ENCODE measurements at regions not wholly inside any gene's neighbourhood (a gene's known extent, or its start where the extent isn't known, plus 50 kb on each side); places are given as distances from the start of the nearest gene placed in this dataset.

- DNase-seq: no peak
Measured at GRCh38 chr15:73803806-73804205, 50.7 kb upstream of the INSYN1 start.

DNA sequence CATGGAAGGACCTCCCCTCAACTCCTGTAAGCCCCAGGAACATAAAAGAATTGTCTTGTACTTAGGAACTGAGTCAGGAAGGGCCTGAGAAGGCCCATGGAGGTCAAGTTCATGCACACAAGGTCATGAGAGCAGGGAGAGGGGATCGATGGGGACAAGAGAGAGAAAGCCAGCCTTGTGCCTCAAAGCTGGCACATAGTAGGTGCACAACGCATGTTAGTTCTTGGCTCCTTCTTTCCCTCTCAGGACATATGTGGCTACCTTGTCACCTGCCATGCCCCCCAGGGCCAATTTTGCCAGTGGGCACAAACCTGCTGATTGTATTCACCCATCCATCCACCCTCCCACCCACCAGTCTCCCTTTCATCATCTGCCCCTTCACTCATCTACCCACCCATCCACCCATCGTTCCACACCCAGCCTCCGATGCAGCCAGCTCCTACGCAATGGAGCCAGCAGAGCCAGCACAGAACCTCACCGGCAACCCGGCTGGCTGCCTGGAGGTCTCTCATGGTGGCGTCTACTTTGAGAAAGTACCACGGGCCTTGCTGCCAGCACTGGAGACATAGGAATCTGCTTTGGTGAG, 52.4 kb upstream of the INSYN1 start:
- no peak for DNase-seq

DNA sequence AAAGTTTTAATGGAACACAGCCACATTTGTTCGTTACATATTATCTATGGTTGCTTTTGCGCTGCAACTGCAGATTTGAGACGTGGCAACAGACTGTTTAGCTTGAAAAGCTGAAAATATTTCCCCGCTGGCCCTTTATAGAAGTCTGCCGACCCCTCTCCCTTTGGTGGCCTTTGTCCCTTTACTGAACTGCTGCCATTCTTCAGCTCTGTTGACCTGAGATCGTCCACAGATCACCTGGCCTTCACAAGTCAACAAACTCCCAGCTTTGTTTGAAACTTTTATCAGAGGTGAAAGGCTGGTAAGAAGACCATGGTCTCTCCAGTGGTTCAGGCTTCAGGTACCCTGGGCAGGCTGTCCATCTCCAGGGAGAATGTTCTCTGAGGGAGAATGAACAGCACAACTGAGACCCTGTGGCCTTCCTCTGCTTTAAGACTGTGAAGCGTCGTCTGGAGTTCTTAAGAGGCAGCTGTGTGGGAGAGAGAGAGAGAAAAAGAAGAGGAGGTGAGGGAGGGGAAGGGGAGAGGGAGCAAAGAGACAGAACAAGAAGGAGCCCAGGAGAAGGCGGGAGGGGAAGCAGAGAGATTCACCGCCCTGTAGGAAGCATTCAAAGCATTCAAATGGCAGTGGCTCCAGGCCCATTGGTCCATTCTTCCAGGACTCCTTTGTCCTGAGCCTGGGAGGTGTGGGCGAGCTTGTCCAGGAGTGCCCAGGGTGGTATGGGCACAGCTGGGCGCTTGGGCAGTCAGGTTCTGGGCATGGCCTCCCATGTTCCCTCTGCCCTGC, 53.7 kb upstream of the INSYN1 start:
- DNase-seq: no peak

DNA sequence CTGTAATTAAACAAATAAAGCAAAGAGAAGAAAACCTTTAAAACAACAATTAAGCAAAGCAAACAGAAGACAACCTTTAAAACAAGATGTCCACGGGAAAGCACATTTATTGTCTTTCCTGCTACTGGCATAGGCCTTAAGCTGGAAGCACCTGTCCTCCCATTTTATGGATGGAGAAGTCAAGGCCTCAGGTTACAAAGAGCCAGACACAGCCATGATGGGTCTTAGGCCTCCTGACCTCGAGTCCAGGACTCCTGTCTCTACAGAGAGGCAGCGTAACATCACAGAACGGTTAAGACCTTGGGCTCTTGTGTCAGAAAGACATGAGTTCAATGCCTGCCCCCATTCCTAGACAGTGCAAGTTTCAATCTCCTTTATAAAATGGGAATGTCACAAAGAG, 54.7 kb upstream of the INSYN1 start:
- no peak for DNase-seq

GRCh38 chr15:73809728-73810501, 56.8 kb upstream of the INSYN1 start:
- DNase-seq: peak in 2 of 3 donors; percentile 16 to 26

- no peak for DNase-seq
Measured at GRCh38 chr15:73812806-73813465, 59.8 kb upstream of the INSYN1 start.

DNA sequence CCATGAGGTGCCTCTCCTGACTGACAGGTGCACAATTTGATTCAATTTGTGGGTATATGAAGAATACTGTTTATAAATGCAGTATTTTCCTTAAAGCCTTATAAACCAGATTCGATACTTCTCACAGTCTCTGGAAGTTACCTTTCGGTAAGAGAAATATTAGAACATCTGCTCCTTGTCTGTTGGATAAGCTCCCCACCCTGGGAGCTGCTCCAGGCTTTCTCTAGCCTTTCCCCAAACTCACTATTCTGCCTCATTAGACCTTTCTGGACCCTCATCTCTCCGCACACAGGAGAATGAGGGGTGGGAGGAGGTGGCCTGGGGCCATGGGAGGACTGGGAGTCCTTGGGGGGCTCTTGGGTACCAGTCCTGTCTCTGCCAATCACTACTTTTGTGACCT, 59.8 kb upstream of the TBC1D21 start:
- DNase-seq: no peak

GRCh38 chr15:73818308-73818985, 54.9 kb upstream of the TBC1D21 start:
- DNase-seq: peak in 1 of 3 donors; percentile 11

- no peak for DNase-seq
Measured at GRCh38 chr15:73821181-73821580, 52.2 kb upstream of the TBC1D21 start.

GRCh38 chr15:73822998-73823397, 50.4 kb upstream of the TBC1D21 start:
- peak in 1 of 3 donors; percentile 36 for DNase-seq

All from suppressor macrophage treated with lipopolysaccharide for 1 hour (primary cell).